Natural killer cell (primary cell): ENCODE measurements at regions not wholly inside any gene's neighbourhood (a gene's known extent, or its start where the extent isn't known, plus 50 kb on each side); places are given as distances from the start of the nearest gene placed in this dataset.

Experiments used
- ATAC-seq, 3 donors: fragments of 150-1000 bp in 2 of 3; fragments of 200-7000 bp in 1 of 3; cut with Tn5 transposase; 1 replicate in 1 of 3; 2 replicates in 2 of 3; pipeline ENCODE4 v1.10.0; 2021; ENCODE audit warnings: mild to moderate bottlenecking in 2 of 3, moderate library complexity in 2 of 3
- DNase-seq, 2 donors: peaks; one replicate each; pipeline versions ENCODE4 v3.0.0 to v3.0.0-alpha.2; 2013 to 2021; ENCODE audit warnings: mixed read lengths in 1 of 2
- H3K27ac ChIP-seq: one replicate; pipeline ENCODE4 v1.5.1; 2013; ENCODE audit warnings: mild to moderate bottlenecking, low read length
- H3K27me3 ChIP-seq: one replicate; pipeline ENCODE4 v1.6.1; 2013; ENCODE audit warnings: low read length; ENCODE audit not compliant: control insufficient read depth, insufficient read depth
- H3K36me3 ChIP-seq: one replicate; pipeline ENCODE4 v1.6.1; 2013; ENCODE audit warnings: low read length; ENCODE audit not compliant: control insufficient read depth, insufficient read depth
- H3K4me1 ChIP-seq: one replicate; pipeline ENCODE4 v1.6.1; 2013; ENCODE audit warnings: low read length; ENCODE audit not compliant: control insufficient read depth, insufficient read depth
- H3K4me3 ChIP-seq: one replicate; pipeline ENCODE4 v1.5.1; 2013; ENCODE audit warnings: low read length
- H3K9me3 ChIP-seq: one replicate; pipeline ENCODE4 v1.6.1; 2013; ENCODE audit warnings: low read length; ENCODE audit not compliant: control insufficient read depth, insufficient read depth
- H3K27ac Mint-ChIP-seq, 2 donors: one replicate each; pipeline ENCODE4 v1.8.0; 2022; ENCODE audit warnings: mild to moderate bottlenecking in 2 of 2, mixed read lengths in 2 of 2, moderate library complexity in 1 of 2
- H3K27me3 Mint-ChIP-seq, 2 donors: one replicate each; pipeline ENCODE4 v1.8.0; 2022; ENCODE audit warnings: low read depth in 2 of 2, mixed read lengths in 2 of 2
- H3K36me3 Mint-ChIP-seq: one replicate; pipeline ENCODE4 v1.8.0; 2022; ENCODE audit warnings: mixed read lengths
- H3K4me1 Mint-ChIP-seq, 2 donors: one replicate each; pipeline ENCODE4 v1.8.0; 2022; ENCODE audit warnings: mixed read lengths in 2 of 2
- H3K4me3 Mint-ChIP-seq: one replicate; pipeline ENCODE4 v1.8.0; 2022; ENCODE audit warnings: mild to moderate bottlenecking, moderate library complexity, mixed read lengths
- H3K9me3 Mint-ChIP-seq, 2 donors: one replicate each; pipeline ENCODE4 v1.8.0; 2022; ENCODE audit warnings: mixed read lengths in 2 of 2
- WGBS: methylation state at CpG from one replicate; pipeline ENCODE4 v1.1.7; 2013; ENCODE audit warnings: missing lambda C conversion rate; ENCODE audit not compliant: insufficient coverage; 5-methylcytosine and 5-hydroxymethylcytosine counted together
- intact Hi-C: fragments of 100-400 bp; cut with micrococcal nuclease; formaldehyde crosslinking; loops from one replicate; pipeline ENCODE4 v1.14.2; 2022
- TF ChIP-seq, protein P1 (sequence below): fragments of 200-600 bp; IDR thresholded peaks from one replicate; pipeline ENCODE4 v1.8.0; 2022; ENCODE audit warnings: antibody characterized with exemption

DNA sequence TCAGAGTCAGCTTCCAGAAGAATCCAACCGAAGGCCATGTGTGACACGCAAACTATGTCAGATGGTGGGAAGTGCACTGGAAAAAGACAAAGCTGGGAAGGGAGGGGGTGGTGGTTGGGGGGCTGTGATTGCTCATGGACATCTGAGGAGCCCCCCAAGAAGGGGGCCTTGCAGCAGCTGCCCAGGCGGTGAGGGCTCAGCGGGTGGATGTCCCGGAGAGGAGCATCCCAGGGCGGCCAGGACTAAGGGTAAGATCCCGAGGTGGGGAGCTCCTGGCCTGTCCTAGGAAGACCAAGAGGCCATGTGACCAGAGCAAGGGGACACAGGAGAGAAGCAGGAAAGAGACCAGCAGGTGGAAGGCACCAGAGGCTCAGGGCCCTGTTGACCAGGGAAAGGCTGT, 299.5 kb downstream of the PREX1 start:
- Histone ChIP-seq H3K27ac (no peak overlapping the region), H3K9me3 (no peaks in the 10 kb centered on the region), H3K27me3 (no peaks in the 10 kb centered on the region), H3K4me1 (no peaks in the 10 kb centered on the region), H3K4me3 (no peak overlapping the region), H3K36me3 (no peaks in the 10 kb centered on the region)
- Mint-ChIP-seq H3K27me3 (peaks cover 7 to 11% of the 10 kb centered on the region in 2 donors), H3K9me3 (no peaks in the 10 kb centered on the region), H3K36me3 (no peaks in the 10 kb centered on the region), H3K4me3 (no peak overlapping the region), H3K4me1 (no peaks in the 10 kb centered on the region), H3K27ac (no peak overlapping the region)
- DNase-seq: no peak
- no peak for ATAC-seq
- intact Hi-C loops: no loop called here
- TF ChIP-seq, protein P1, sequence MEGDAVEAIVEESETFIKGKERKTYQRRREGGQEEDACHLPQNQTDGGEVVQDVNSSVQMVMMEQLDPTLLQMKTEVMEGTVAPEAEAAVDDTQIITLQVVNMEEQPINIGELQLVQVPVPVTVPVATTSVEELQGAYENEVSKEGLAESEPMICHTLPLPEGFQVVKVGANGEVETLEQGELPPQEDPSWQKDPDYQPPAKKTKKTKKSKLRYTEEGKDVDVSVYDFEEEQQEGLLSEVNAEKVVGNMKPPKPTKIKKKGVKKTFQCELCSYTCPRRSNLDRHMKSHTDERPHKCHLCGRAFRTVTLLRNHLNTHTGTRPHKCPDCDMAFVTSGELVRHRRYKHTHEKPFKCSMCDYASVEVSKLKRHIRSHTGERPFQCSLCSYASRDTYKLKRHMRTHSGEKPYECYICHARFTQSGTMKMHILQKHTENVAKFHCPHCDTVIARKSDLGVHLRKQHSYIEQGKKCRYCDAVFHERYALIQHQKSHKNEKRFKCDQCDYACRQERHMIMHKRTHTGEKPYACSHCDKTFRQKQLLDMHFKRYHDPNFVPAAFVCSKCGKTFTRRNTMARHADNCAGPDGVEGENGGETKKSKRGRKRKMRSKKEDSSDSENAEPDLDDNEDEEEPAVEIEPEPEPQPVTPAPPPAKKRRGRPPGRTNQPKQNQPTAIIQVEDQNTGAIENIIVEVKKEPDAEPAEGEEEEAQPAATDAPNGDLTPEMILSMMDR: no peak
- 90% methylated on average over 7 of the region's 7 CpGs for WGBS

DNA sequence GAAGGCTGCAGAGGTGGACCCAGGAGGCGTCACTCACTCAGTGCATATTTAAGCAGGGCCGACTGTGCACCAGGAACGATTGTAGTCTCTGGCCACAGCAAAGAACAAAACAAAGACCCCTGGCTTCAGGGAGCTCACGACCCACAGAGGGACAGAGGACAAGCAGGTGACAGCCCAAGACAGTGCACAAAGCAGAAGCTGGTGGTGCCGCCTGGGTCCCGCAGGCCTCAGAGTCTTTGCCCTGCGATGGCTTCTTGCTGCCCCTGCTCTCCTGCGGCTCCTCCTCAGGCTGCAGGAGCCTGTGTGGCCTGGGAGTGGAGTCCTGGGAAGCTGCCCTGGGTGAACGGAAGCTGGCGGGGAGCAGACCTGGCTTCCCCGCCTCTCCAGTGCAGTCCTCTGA, 300.0 kb downstream of the PREX1 start:
- TF ChIP-seq, protein P1: no peak
- Histone ChIP-seq H3K36me3 (no peaks in the 10 kb centered on the region), H3K4me3 (no peak overlapping the region), H3K27me3 (no peaks in the 10 kb centered on the region), H3K27ac (no peak overlapping the region), H3K4me1 (no peaks in the 10 kb centered on the region), H3K9me3 (no peaks in the 10 kb centered on the region)
- no peaks in the 10 kb centered on the region for H3K4me1 Mint-ChIP-seq
- peaks cover 7 to 13% of the 10 kb centered on the region in 2 donors for H3K27me3 Mint-ChIP-seq
- WGBS: 75% methylated on average over 11 of the region's 11 CpGs
- intact Hi-C loops: no loop called here
- H3K27ac Mint-ChIP-seq: no peak overlapping the region
- H3K9me3 Mint-ChIP-seq: no peaks in the 10 kb centered on the region
- ATAC-seq (no peak), DNase-seq (no peak)
- H3K36me3 Mint-ChIP-seq: no peaks in the 10 kb centered on the region
- no peak overlapping the region for H3K4me3 Mint-ChIP-seq

DNA sequence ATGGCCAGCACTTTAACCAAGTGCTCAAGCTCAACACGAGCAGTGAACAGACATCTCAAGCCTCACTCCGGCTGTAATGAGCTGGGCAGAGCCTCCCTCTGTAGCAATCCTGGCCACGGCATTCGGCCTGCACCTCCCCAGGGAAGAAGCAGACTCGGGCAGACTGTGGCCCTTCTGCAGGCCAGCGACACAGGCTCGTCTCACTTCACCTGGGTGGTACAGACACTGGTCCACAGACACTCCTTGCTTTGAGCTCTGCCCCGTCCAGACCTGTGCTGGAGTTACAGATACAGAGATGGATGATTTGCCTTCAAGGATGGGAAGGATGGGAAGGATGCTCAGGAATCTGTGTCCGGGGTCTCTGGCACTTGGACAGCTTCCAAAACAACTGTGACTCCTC, 300.9 kb downstream of the PREX1 start:
- H3K9me3 ChIP-seq: no peaks in the 10 kb centered on the region
- no peak overlapping the region for H3K4me3 ChIP-seq
- DNase-seq (no peak), ATAC-seq (no peak)
- H3K27ac Mint-ChIP-seq: no peak overlapping the region
- WGBS: 76% methylated on average over 9 of the region's 9 CpGs
- peaks cover 7 to 13% of the 10 kb centered on the region in 2 donors for H3K27me3 Mint-ChIP-seq
- H3K4me3 Mint-ChIP-seq: no peak overlapping the region
- no peaks in the 10 kb centered on the region for H3K27me3 ChIP-seq
- no peaks in the 10 kb centered on the region for H3K36me3 Mint-ChIP-seq
- TF ChIP-seq, protein P1: no peak
- no peaks in the 10 kb centered on the region for H3K4me1 ChIP-seq
- no peaks in the 10 kb centered on the region for H3K9me3 Mint-ChIP-seq
- H3K36me3 ChIP-seq: no peaks in the 10 kb centered on the region
- H3K4me1 Mint-ChIP-seq: no peaks in the 10 kb centered on the region
- intact Hi-C loops: no loop called here
- no peak overlapping the region for H3K27ac ChIP-seq

DNA sequence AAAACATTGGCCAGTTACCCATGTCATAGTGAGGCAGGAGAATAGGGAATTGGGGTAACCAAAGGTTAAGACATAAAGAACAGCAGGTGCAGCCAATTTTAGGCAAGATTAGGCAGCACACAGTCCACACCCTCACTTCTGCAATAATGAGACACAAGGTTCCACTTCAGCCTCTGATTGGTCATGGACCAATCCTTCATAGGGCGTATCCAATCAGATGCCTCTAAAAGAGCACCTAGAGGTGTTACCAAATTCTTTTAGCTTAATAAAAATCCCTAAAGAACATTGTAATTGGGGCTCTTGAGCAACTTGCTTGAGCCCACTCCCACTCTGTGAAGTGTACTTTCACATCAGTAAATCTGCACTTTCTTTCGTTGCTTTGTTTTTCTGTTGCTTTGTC, 302.4 kb downstream of the PREX1 start:
- Mint-ChIP-seq H3K36me3 (no peaks in the 10 kb centered on the region), H3K27me3 (peaks cover 7 to 13% of the 10 kb centered on the region in 2 donors), H3K27ac (no peak overlapping the region), H3K4me1 (no peaks in the 10 kb centered on the region), H3K4me3 (no peak overlapping the region), H3K9me3 (no peaks in the 10 kb centered on the region)
- no peaks in the 10 kb centered on the region for H3K9me3 ChIP-seq
- no peak overlapping the region for H3K4me3 ChIP-seq
- no peak for ATAC-seq
- no peaks in the 10 kb centered on the region for H3K36me3 ChIP-seq
- DNase-seq: no peak
- H3K27me3 ChIP-seq: no peaks in the 10 kb centered on the region
- WGBS: 94% methylated on average over 2 of the region's 2 CpGs
- H3K27ac ChIP-seq: no peak overlapping the region
- no peaks in the 10 kb centered on the region for H3K4me1 ChIP-seq
- intact Hi-C loops: no loop called here
- TF ChIP-seq, protein P1: no peak
